H1 (cell line): ENCODE measurements at regions not wholly inside any gene's neighbourhood (a gene's known extent, or its start where the extent isn't known, plus 50 kb on each side); places are given as distances from the start of the nearest gene placed in this dataset.

Experiments used
- CTCF ChIA-PET: fragments of 300-600 bp; sonication (Branson Sonifier 250); formaldehyde crosslinking; loops from one replicate; lab custom pipeline; 2021; ENCODE audit not compliant: partially characterized antibody; lab: Charles Lee
- POLR2A ChIA-PET: fragments of 300-600 bp; sonication (Branson Sonifier 250); formaldehyde crosslinking; loops from one replicate; lab custom pipeline; 2021; ENCODE audit warnings: inconsistent platforms; ENCODE audit not compliant: partially characterized antibody; lab: Charles Lee
- DNase-seq, 2 experiments: peaks; one replicate each; pipeline versions ENCODE4 v3.0.0 to v3.0.0-alpha.2; 2010 to 2022; ENCODE audit warnings: low spot score in 2 of 2, low read depth in 1 of 2, mixed read lengths in 1 of 2
- FAIRE-seq: peaks from 2 replicates; lab custom pipeline; 2011; peaks lifted over from hg19 to GRCh38; lab: Jason Lieb, UNC
- H2AFZ ChIP-seq: 2 replicates; pipeline ENCODE4 v1.8.1; 2012; ENCODE audit warnings: low read length, inconsistent platforms
- H2AK5ac ChIP-seq: 2 replicates; pipeline ENCODE4 v1.6.1; 2013; ENCODE audit warnings: low read depth, low read length
- H2BK120ac ChIP-seq: replicated peaks from 2 replicates; pipeline ENCODE3; 2013; ENCODE audit warnings: low read depth, low read length, inconsistent platforms
- H2BK12ac ChIP-seq: 2 replicates; pipeline ENCODE4 v1.6.1; 2013; ENCODE audit warnings: low read depth, low read length
- H2BK15ac ChIP-seq: 2 replicates; pipeline ENCODE4 v1.6.1; 2013; ENCODE audit warnings: low read length
- H2BK20ac ChIP-seq: 2 replicates; pipeline ENCODE4 v1.6.1; 2013; ENCODE audit warnings: low read length
- H2BK5ac ChIP-seq: 2 replicates; pipeline ENCODE4 v1.6.1; 2013; ENCODE audit warnings: low read depth, low read length
- H3K14ac ChIP-seq: 2 replicates; pipeline ENCODE4 v1.6.1; 2013; ENCODE audit warnings: inconsistent platforms; ENCODE audit not compliant: insufficient read length
- H3K18ac ChIP-seq: 2 replicates; pipeline ENCODE4 v1.6.1; 2013; ENCODE audit warnings: low read length; ENCODE audit errors: extremely low read depth
- H3K23ac ChIP-seq: 2 replicates; pipeline ENCODE4 v1.6.1; 2013; ENCODE audit warnings: inconsistent platforms; ENCODE audit not compliant: insufficient read length
- H3K23me2 ChIP-seq: 2 replicates; pipeline ENCODE4 v1.6.1; 2013; ENCODE audit warnings: low read depth, low read length
- H3K27ac ChIP-seq: 2 replicates; pipeline ENCODE4 v1.6.1; 2011; ENCODE audit warnings: low read depth, low read length, inconsistent platforms
- H3K27me3 ChIP-seq, 4 experiments: replicated peaks in 1 of 4; 1 replicate in 1 of 4; 2 replicates in 3 of 4; pipeline versions ENCODE4 v1.6.1 to v1.8.1; 2011 to 2013; ENCODE audit warnings: low read length in 3 of 4, mild to moderate bottlenecking in 3 of 4, inconsistent platforms in 2 of 4, mixed read lengths in 2 of 4, moderate library complexity in 1 of 4; ENCODE audit not compliant: control insufficient read depth in 3 of 4, insufficient read depth in 3 of 4; ENCODE audit errors: extremely low read depth in 1 of 4
- H3K36me3 ChIP-seq, 4 experiments: 2 replicates each; pipeline versions ENCODE4 v1.6.1 to v1.8.1; 2011 to 2013; ENCODE audit warnings: mild to moderate bottlenecking in 4 of 4, low read length in 3 of 4, moderate library complexity in 2 of 4, control low read depth in 1 of 4, inconsistent platforms in 1 of 4; ENCODE audit not compliant: insufficient read depth in 4 of 4, control insufficient read depth in 2 of 4
- H3K4ac ChIP-seq: replicated peaks from 2 replicates; pipeline ENCODE3; 2013; ENCODE audit warnings: low read length, low read depth, mixed read lengths, inconsistent platforms; ENCODE audit not compliant: insufficient read length
- H3K4me1 ChIP-seq, 4 experiments: replicated peaks in 1 of 4; 1 replicate in 1 of 4; 2 replicates in 3 of 4; pipeline versions ENCODE4 v1.6.1 to v1.8.1; 2011 to 2013; ENCODE audit warnings: low read length in 3 of 4, inconsistent platforms in 2 of 4, mixed read lengths in 1 of 4; ENCODE audit not compliant: insufficient read depth in 4 of 4, control insufficient read depth in 3 of 4
- H3K4me2 ChIP-seq, 2 experiments: 2 replicates each; pipeline versions ENCODE4 v1.6.1 to v1.8.1; 2011 to 2013; ENCODE audit warnings: low read depth in 2 of 2, low read length in 2 of 2, control low read depth in 1 of 2, inconsistent platforms in 1 of 2, mild to moderate bottlenecking in 1 of 2; ENCODE audit not compliant: insufficient read depth in 1 of 2
- H3K4me3 ChIP-seq, 4 experiments: fragments of 200-600, 300-600 bp in 1 of 4; sonication (generic), shearing (Covaris generic), sonication (Bioruptor Twin) in 1 of 4; 2 replicates each; pipeline versions ENCODE4 v1.5.1 to v1.8.1; 2011 to 2016; ENCODE audit warnings: low read length in 4 of 4, low read depth in 3 of 4, control low read depth in 2 of 4, inconsistent platforms in 2 of 4, mild to moderate bottlenecking in 2 of 4, mixed read lengths in 1 of 4, moderate library complexity in 1 of 4; ENCODE audit not compliant: insufficient read depth in 2 of 4; ENCODE audit errors: extremely low read depth in 1 of 4
- H3K56ac ChIP-seq: replicated peaks from 2 replicates; pipeline ENCODE3; 2013; ENCODE audit warnings: low read depth, mild to moderate bottlenecking, mixed read lengths, low read length, inconsistent platforms; ENCODE audit not compliant: insufficient read length
- H3K79me1 ChIP-seq: 2 replicates; pipeline ENCODE4 v1.6.1; 2013; ENCODE audit warnings: low read depth, low read length, control low read depth
- H3K79me2 ChIP-seq, 2 experiments: 2 replicates each; pipeline versions ENCODE4 v1.6.1 to v1.8.1; 2012 to 2013; ENCODE audit warnings: low read length in 2 of 2, mild to moderate bottlenecking in 2 of 2, inconsistent platforms in 1 of 2; ENCODE audit not compliant: insufficient read depth in 2 of 2, control insufficient read depth in 1 of 2
- H3K9ac ChIP-seq, 4 experiments: replicated peaks in 1 of 4; 1 replicate in 1 of 4; 2 replicates in 3 of 4; pipeline versions ENCODE4 v1.6.1 to v1.8.1; 2011 to 2013; ENCODE audit warnings: low read depth in 3 of 4, low read length in 3 of 4, control low read depth in 2 of 4, mild to moderate bottlenecking in 2 of 4, moderate library complexity in 2 of 4, inconsistent platforms in 1 of 4; ENCODE audit errors: extremely low read depth in 1 of 4
- H3K9me3 ChIP-seq, 2 experiments: 2 replicates each; pipeline versions ENCODE4 v1.6.1 to v1.8.1; 2012 to 2013; ENCODE audit warnings: mild to moderate bottlenecking in 2 of 2, moderate library complexity in 2 of 2, control low read depth in 1 of 2, inconsistent platforms in 1 of 2, low read depth in 1 of 2, low read length in 1 of 2, mixed read lengths in 1 of 2; ENCODE audit not compliant: insufficient read depth in 2 of 2
- H4K20me1 ChIP-seq, 2 experiments: replicated peaks in 1 of 2; 2 replicates each; pipeline versions ENCODE3 to v1.8.1; 2011 to 2013; ENCODE audit warnings: inconsistent platforms in 2 of 2, low read length in 2 of 2, mild to moderate bottlenecking in 1 of 2; ENCODE audit not compliant: insufficient read depth in 2 of 2, control insufficient read depth in 1 of 2
- H4K5ac ChIP-seq: 2 replicates; pipeline ENCODE4 v1.6.1; 2013; ENCODE audit warnings: low read length, low read depth, mixed read lengths, inconsistent platforms; ENCODE audit not compliant: insufficient read length
- H4K8ac ChIP-seq: 2 replicates; pipeline ENCODE4 v1.8.0; 2013; ENCODE audit warnings: mild to moderate bottlenecking, moderate library complexity, low read length, inconsistent platforms; ENCODE audit not compliant: insufficient read depth; ENCODE audit errors: extremely low read depth
- H4K91ac ChIP-seq: replicated peaks from 2 replicates; pipeline ENCODE3; 2013; ENCODE audit warnings: low read length, mixed read lengths, inconsistent platforms; ENCODE audit not compliant: insufficient read length
- POLR2A ChIP-seq, 2 experiments: IDR thresholded peaks; 1 replicate in 1 of 2; 2 replicates in 1 of 2; pipeline ENCODE4 v1.6.1; 2011; ENCODE audit warnings: low read depth in 2 of 2, low read length in 2 of 2, mild to moderate bottlenecking in 2 of 2; ENCODE audit errors: control extremely low read depth in 1 of 2
- RFX5 ChIP-seq: IDR thresholded peaks from 2 replicates; pipeline ENCODE4 v1.6.1; 2011; ENCODE audit warnings: low read depth, low read length, improper control_type of control experiment, borderline replicate concordance
- SIN3A ChIP-seq, 2 experiments: IDR thresholded peaks in 1 of 2; conservative IDR thresholded peaks in 1 of 2; 2 replicates each; pipeline ENCODE4 v1.6.1; 2011 to 2012; ENCODE audit warnings: low read length in 2 of 2, improper control_type of control experiment in 1 of 2, low read depth in 1 of 2, mild to moderate bottlenecking in 1 of 2
- WGBS, 2 experiments: shearing (Covaris generic) in 1 of 2; methylation state at CpG; one replicate each; pipeline versions ENCODE4 v1.1.6 to v1.1.7; 2013 to 2015; ENCODE audit warnings: low lambda C conversion rate in 2 of 2, mixed read lengths in 2 of 2, inconsistent platforms in 1 of 2, low coverage in 1 of 2, missing lambda C conversion rate in 1 of 2; ENCODE audit not compliant: insufficient replicate concordance in 2 of 2, insufficient coverage in 1 of 2, insufficient read length in 1 of 2; ENCODE audit errors: extremely low coverage in 1 of 2, missing lambda C conversion rate in 1 of 2; 5-methylcytosine and 5-hydroxymethylcytosine counted together

GRCh38 chr2:147789720-147790119 is 55.1 kb upstream of the ACVR2A start:
- 74% methylated on average over 3 of the region's 3 CpGs; no CpG with 5 or more reads in 1 of the 2 experiments for WGBS, 2 experiments

More at GRCh38 chr2:147789720-147790119, 55.1 kb upstream of the ACVR2A start:
- Histone ChIP-seq H3K79me1 (no peaks in the 10 kb centered on the region), H2BK5ac (no peak overlapping the region), H3K79me2 (no peaks in the 10 kb centered on the region), H3K27ac (no peak overlapping the region), H3K4ac (no peak overlapping the region), H4K91ac (no peak overlapping the region), H2AK5ac (no peak overlapping the region), H3K18ac (no peak overlapping the region), H3K56ac (no peak overlapping the region), H4K5ac (no peak overlapping the region), H3K4me2 (no peak overlapping the region), H3K27me3 (no peaks in the 10 kb centered on the region), H3K23ac (no peak overlapping the region), H3K9ac (no peak overlapping the region), H3K9me3 (no peaks in the 10 kb centered on the region), H3K14ac (no peak overlapping the region), H2AFZ (no peak overlapping the region), H3K36me3 (no peaks in the 10 kb centered on the region), H4K20me1 (no peaks in the 10 kb centered on the region), H2BK120ac (no peak overlapping the region), H3K4me1 (peaks cover 0 to 2% (median 0%) of the 10 kb centered on the region in 4 experiments; a peak in 1 of 7 replicates), H2BK12ac (no peak overlapping the region), H4K8ac (no peak overlapping the region), H3K23me2 (no peaks in the 10 kb centered on the region), H2BK15ac (no peak overlapping the region), H3K4me3 (no peak overlapping the region), H2BK20ac (no peak overlapping the region)
- TF ChIP-seq RFX5 (no peak), SIN3A (conservative IDR thresholded peaks at IDR 0.05 in 1 of 2, IDR thresholded peaks at IDR 0.05 in 1 of 2; ENCODE audit: low read depth in 1 of 2, low read length in 2 of 2) (no peak), POLR2A (IDR thresholded peaks at IDR 0.05; ENCODE audit: control extremely low read depth in 1 of 2, low read depth in 2 of 2, low read length in 2 of 2) (no peak)
- CTCF ChIA-PET: interaction anchor here (0.7 kb wide), 1 partner anchor 53 kb away, joined by 4 read pairs; no protein-coding TSS in a partner anchor
- POLR2A ChIA-PET: no interaction called here
- DNase-seq (no peak), FAIRE-seq (no peak)
